Suprapubic skin (tissue), 4 donors: ENCODE measurements at regions not wholly inside any gene's neighbourhood (a gene's known extent, or its start where the extent isn't known, plus 50 kb on each side); places are given as distances from the start of the nearest gene placed in this dataset.

Experiments
- EP300 ChIP-seq: sonication (generic); formaldehyde crosslinking; IDR thresholded peaks from one replicate; pipeline ENCODE4 v1.6.1; 2017; ENCODE audit warnings: antibody characterized with exemption
- POLR2A ChIP-seq, 2 donors: fragments of 450-650 bp; IDR thresholded peaks; one replicate each; pipeline ENCODE4 v1.6.1; 2017; ENCODE audit warnings: antibody characterized with exemption in 2 of 2, mild to moderate bottlenecking in 2 of 2, moderate library complexity in 2 of 2
- POLR2AphosphoS5 ChIP-seq, 3 donors: sonication (generic); formaldehyde crosslinking; IDR thresholded peaks; one replicate each; pipeline ENCODE4 v1.6.1; 2017; ENCODE audit warnings: antibody characterized with exemption in 3 of 3
- TF ChIP-seq, protein P1 (sequence below), 2 donors: fragments of 200-600 bp in 1 of 2; fragments of 450-650 bp in 1 of 2; sonication (generic) in 1 of 2; IDR thresholded peaks; one replicate each; pipeline ENCODE4 v1.5.1; 2016 to 2019; ENCODE audit warnings: antibody characterized with exemption in 2 of 2, mild to moderate bottlenecking in 1 of 2, moderate library complexity in 1 of 2

DNA sequence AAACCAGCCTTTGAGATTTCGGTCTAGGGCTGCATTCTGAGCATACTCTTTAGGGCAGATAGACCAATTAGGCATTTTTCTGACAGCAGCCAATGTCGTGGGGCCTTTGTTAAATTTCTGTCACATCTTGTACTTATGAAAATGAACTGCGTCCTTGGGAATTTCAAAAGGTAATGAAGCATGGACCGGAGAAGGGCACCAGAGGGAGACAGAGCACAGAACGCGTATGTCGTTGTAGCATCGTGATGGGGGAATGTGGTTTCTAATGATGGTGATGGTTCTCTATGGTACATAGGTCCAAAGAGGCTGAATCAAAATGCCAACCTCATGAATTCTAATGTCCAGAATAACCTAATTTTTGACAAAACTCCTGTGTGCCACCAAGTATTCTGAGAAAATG lies 483.9 kb upstream of the CRIM1 start:
- no peak for TF ChIP-seq EP300
- TF ChIP-seq POLR2A (IDR thresholded peaks at IDR 0.05): no peak
- TF ChIP-seq, protein P1, sequence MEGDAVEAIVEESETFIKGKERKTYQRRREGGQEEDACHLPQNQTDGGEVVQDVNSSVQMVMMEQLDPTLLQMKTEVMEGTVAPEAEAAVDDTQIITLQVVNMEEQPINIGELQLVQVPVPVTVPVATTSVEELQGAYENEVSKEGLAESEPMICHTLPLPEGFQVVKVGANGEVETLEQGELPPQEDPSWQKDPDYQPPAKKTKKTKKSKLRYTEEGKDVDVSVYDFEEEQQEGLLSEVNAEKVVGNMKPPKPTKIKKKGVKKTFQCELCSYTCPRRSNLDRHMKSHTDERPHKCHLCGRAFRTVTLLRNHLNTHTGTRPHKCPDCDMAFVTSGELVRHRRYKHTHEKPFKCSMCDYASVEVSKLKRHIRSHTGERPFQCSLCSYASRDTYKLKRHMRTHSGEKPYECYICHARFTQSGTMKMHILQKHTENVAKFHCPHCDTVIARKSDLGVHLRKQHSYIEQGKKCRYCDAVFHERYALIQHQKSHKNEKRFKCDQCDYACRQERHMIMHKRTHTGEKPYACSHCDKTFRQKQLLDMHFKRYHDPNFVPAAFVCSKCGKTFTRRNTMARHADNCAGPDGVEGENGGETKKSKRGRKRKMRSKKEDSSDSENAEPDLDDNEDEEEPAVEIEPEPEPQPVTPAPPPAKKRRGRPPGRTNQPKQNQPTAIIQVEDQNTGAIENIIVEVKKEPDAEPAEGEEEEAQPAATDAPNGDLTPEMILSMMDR (IDR thresholded peaks at IDR 0.05): no peak
- no peak for TF ChIP-seq POLR2AphosphoS5 (IDR thresholded peaks at IDR 0.05)
